DND-41 (cell line): ENCODE measurements at regions not wholly inside any gene's neighbourhood (a gene's known extent, or its start where the extent isn't known, plus 50 kb on each side); places are given as distances from the start of the nearest gene placed in this dataset.

ENCODE experiments used
- ATAC-seq: fragments of 200-7000 bp; cut with Tn5 transposase; 3 replicates; pipeline ENCODE4 v1.9.1; 2021; ENCODE audit warnings: low read depth; ENCODE audit not compliant: insufficient read depth
- DNase-seq: peaks from one replicate; pipeline ENCODE4 v3.0.0-alpha.2; 2020
- H2AFZ ChIP-seq: 2 replicates; pipeline ENCODE4 v1.6.0; 2012; ENCODE audit warnings: low read depth, low read length
- H3K27ac ChIP-seq: 2 replicates; pipeline ENCODE4 v1.5.1; 2012; ENCODE audit warnings: low read length, inconsistent platforms
- H3K27me3 ChIP-seq: fragments of 200-600 bp; sonication (generic); 2 replicates; pipeline ENCODE4 v1.6.0; 2012; ENCODE audit warnings: low read length, mild to moderate bottlenecking, inconsistent platforms; ENCODE audit not compliant: insufficient read depth, poor library complexity
- H3K36me3 ChIP-seq: 2 replicates; pipeline ENCODE4 v1.5.1; 2012; ENCODE audit warnings: low read length, inconsistent platforms; ENCODE audit not compliant: insufficient read depth
- H3K4me1 ChIP-seq: 2 replicates; pipeline ENCODE4 v1.5.1; 2012; ENCODE audit warnings: mild to moderate bottlenecking, low read length; ENCODE audit not compliant: insufficient read depth
- H3K4me2 ChIP-seq: 2 replicates; pipeline ENCODE4 v1.6.0; 2012; ENCODE audit warnings: mild to moderate bottlenecking, moderate library complexity, low read length, inconsistent platforms; ENCODE audit not compliant: insufficient read depth
- H3K4me3 ChIP-seq, 2 experiments: fragments of 200-600 bp in 1 of 2; shearing (Covaris generic) in 1 of 2; 2 replicates each; pipeline ENCODE4 v1.5.1; 2012 to 2016; ENCODE audit warnings: inconsistent platforms in 2 of 2, low read length in 2 of 2, mild to moderate bottlenecking in 2 of 2, low read depth in 1 of 2, moderate library complexity in 1 of 2
- H3K79me2 ChIP-seq: 2 replicates; pipeline ENCODE4 v1.6.0; 2012; ENCODE audit warnings: low read length, inconsistent platforms; ENCODE audit not compliant: insufficient read depth
- H3K9ac ChIP-seq: 2 replicates; pipeline ENCODE4 v1.6.0; 2012; ENCODE audit warnings: low read depth, mild to moderate bottlenecking, inconsistent platforms, low read length, moderate library complexity
- H3K9me3 ChIP-seq: 2 replicates; pipeline ENCODE4 v1.5.1; 2012; ENCODE audit warnings: low read length, moderate library complexity, mild to moderate bottlenecking, inconsistent platforms; ENCODE audit not compliant: insufficient read depth, severe bottlenecking
- H4K20me1 ChIP-seq: 2 replicates; pipeline ENCODE4 v1.6.0; 2012; ENCODE audit warnings: low read length; ENCODE audit not compliant: insufficient read depth
- CTCF ChIP-seq: IDR thresholded peaks from 2 replicates; pipeline ENCODE4 v1.5.1; 2012; ENCODE audit warnings: borderline replicate concordance, low read length, moderate library complexity, mild to moderate bottlenecking; ENCODE audit not compliant: poor library complexity, severe bottlenecking; ENCODE audit errors: extremely low read depth
- EZH2 ChIP-seq: IDR thresholded peaks from 3 replicates; pipeline ENCODE4 v1.6.1; 2012; ENCODE audit warnings: borderline replicate concordance, low read depth, mild to moderate bottlenecking, moderate library complexity, low read length, inconsistent platforms; ENCODE audit not compliant: severe bottlenecking

- H3K27ac ChIP-seq: no peak overlapping the region
- no peak for ATAC-seq
- H3K4me1 ChIP-seq: no peaks in the 10 kb centered on the region
These were observed 98.4 kb upstream of the TNR start for GRCh38 chr1:175841738-175842187.

GRCh38 chr1:175840787-175841186 is 97.4 kb upstream of the TNR start:
- Histone ChIP-seq H3K4me3 (no peak overlapping the region), H3K9me3 (no peaks in the 10 kb centered on the region), H3K9ac (no peak overlapping the region), H3K36me3 (no peaks in the 10 kb centered on the region), H3K4me1 (no peaks in the 10 kb centered on the region), H3K27me3 (peaks cover 3% of the 10 kb centered on the region), H2AFZ (no peak overlapping the region), H3K4me2 (no peak overlapping the region), H4K20me1 (no peaks in the 10 kb centered on the region), H3K27ac (no peak overlapping the region), H3K79me2 (no peaks in the 10 kb centered on the region)
- DNase-seq (no peak), ATAC-seq (no peak)
- TF ChIP-seq CTCF: no peak
- TF ChIP-seq EZH2: no peak

More at GRCh38 chr1:175841738-175842187, 98.4 kb upstream of the TNR start:
- no peaks in the 10 kb centered on the region for H3K79me2 ChIP-seq
- no peaks in the 10 kb centered on the region for H4K20me1 ChIP-seq
- TF ChIP-seq CTCF (no peak), EZH2 (no peak)
- no peaks in the 10 kb centered on the region for H3K9me3 ChIP-seq
- no peak overlapping the region for H3K9ac ChIP-seq
- H3K4me2 ChIP-seq: no peak overlapping the region
- no peaks in the 10 kb centered on the region for H3K36me3 ChIP-seq
- peaks cover 3% of the 10 kb centered on the region for H3K27me3 ChIP-seq
- no peak overlapping the region for H3K4me3 ChIP-seq
- H2AFZ ChIP-seq: no peak overlapping the region
- DNase-seq: no peak

- DNase-seq (no peak), ATAC-seq (no peak)
- H3K4me3 ChIP-seq: no peak overlapping the region
- no peak overlapping the region for H3K27ac ChIP-seq
- H3K36me3 ChIP-seq: no peaks in the 10 kb centered on the region
- no peaks in the 10 kb centered on the region for H3K4me1 ChIP-seq
- peaks cover 3% of the 10 kb centered on the region for H3K27me3 ChIP-seq
- H3K9me3 ChIP-seq: no peaks in the 10 kb centered on the region
- H2AFZ ChIP-seq: no peak overlapping the region
- no peak overlapping the region for H3K4me2 ChIP-seq
- H4K20me1 ChIP-seq: no peaks in the 10 kb centered on the region
- no peak overlapping the region for H3K9ac ChIP-seq
- no peaks in the 10 kb centered on the region for H3K79me2 ChIP-seq
- TF ChIP-seq CTCF (no peak), EZH2 (no peak)
These were observed 96.6 kb upstream of the TNR start for GRCh38 chr1:175839779-175840669.
